ENCODE measurements at regions not wholly inside any gene's neighbourhood (a gene's known extent, or its start where the extent isn't known, plus 50 kb on each side); places are given as distances from the start of the nearest gene placed in this dataset.

- DNase-seq (ENCODE audit: low read depth in 2 of 2), result no peak
- TF ChIP-seq CTCF (IDR thresholded peaks at IDR 0.05; ENCODE audit: low read depth, low read length), result no peak
- H3K4me3 ChIP-seq (replicated peaks in 1 of 2; ENCODE audit: low read depth in 2 of 2, low read length in 2 of 2), result no peak overlapping the region
Observed at GRCh38 chr6:134590004-134590403, 272.1 kb upstream of the SGK1 start.

- no peak overlapping the region for H3K4me3 ChIP-seq (replicated peaks in 1 of 2; ENCODE audit: low read depth in 2 of 2, low read length in 2 of 2)
- no peak for TF ChIP-seq CTCF (IDR thresholded peaks at IDR 0.05; ENCODE audit: low read depth, low read length)
- DNase-seq (ENCODE audit: low read depth in 2 of 2), result peak; percentile 98
Observed at GRCh38 chr6:134589512-134589911, 271.6 kb upstream of the SGK1 start.

GRCh38 chr6:134588267-134588666, 270.4 kb upstream of the SGK1 start:
- no peak for TF ChIP-seq CTCF (IDR thresholded peaks at IDR 0.05; ENCODE audit: low read depth, low read length)

GRCh38 chr6:134585517-134585873, 267.6 kb upstream of the SGK1 start:
- DNase-seq (ENCODE audit: low read depth in 2 of 2), result no peak
- no peak overlapping the region for H3K4me3 ChIP-seq (replicated peaks in 1 of 2; ENCODE audit: low read depth in 2 of 2, low read length in 2 of 2)
- no peak for TF ChIP-seq CTCF (IDR thresholded peaks at IDR 0.05; ENCODE audit: low read depth, low read length)

More at GRCh38 chr6:134588267-134588666, 270.4 kb upstream of the SGK1 start:
- no peak overlapping the region for H3K4me3 ChIP-seq (replicated peaks in 1 of 2; ENCODE audit: low read depth in 2 of 2, low read length in 2 of 2)
- no peak for DNase-seq (ENCODE audit: low read depth in 2 of 2)

GRCh38 chr6:134584847-134585516, 267.1 kb upstream of the SGK1 start:
- H3K4me3 ChIP-seq (replicated peaks in 1 of 2; ENCODE audit: low read depth in 2 of 2, low read length in 2 of 2), result no peak overlapping the region
- no peak for TF ChIP-seq CTCF (IDR thresholded peaks at IDR 0.05; ENCODE audit: low read depth, low read length)
- DNase-seq (ENCODE audit: low read depth in 2 of 2), result peak in 1 of 2 donors; percentile 46

- H3K4me3 ChIP-seq (replicated peaks in 1 of 2; ENCODE audit: low read depth in 2 of 2, low read length in 2 of 2), result no peak overlapping the region
- DNase-seq (ENCODE audit: low read depth in 2 of 2), result peak; percentile 20 to 48
- peak; percentile 25 for TF ChIP-seq CTCF (IDR thresholded peaks at IDR 0.05; ENCODE audit: low read depth, low read length)
Observed at GRCh38 chr6:134577998-134578397, 260.1 kb upstream of the SGK1 start.

GRCh38 chr6:134575221-134575620, 257.3 kb upstream of the SGK1 start:
- no peak for DNase-seq (ENCODE audit: low read depth in 2 of 2)
- no peak for TF ChIP-seq CTCF (IDR thresholded peaks at IDR 0.05; ENCODE audit: low read depth, low read length)
- no peak overlapping the region for H3K4me3 ChIP-seq (replicated peaks in 1 of 2; ENCODE audit: low read depth in 2 of 2, low read length in 2 of 2)

Measured in cardiac fibroblast (primary cell).